ENCODE measurements at regions not wholly inside any gene's neighbourhood (a gene's known extent, or its start where the extent isn't known, plus 50 kb on each side); places are given as distances from the start of the nearest gene placed in this dataset.

GRCh38 chr5:178786859-178787499, 56.5 kb upstream of the ZNF354A start:
- Histone ChIP-seq H3K4me1 (replicated peaks in 1 of 2) (no peaks in the 10 kb centered on the region), H3K4me3 (no peak overlapping the region), H3K27ac (no peak overlapping the region)
- in situ Hi-C loops (cut with MboI; ENCODE audit: low pct_unique_long_range_greater_than_20kb in 2 of 9, low sequenced_read_pairs in 9 of 9, unreplicated experiment in 9 of 9), result no loop called here
- 7 to 90% (median 83%) methylated on average over 1 to 9 of the region's 9 CpGs; no CpG with 5 or more reads in 1 of the 10 experiments for WGBS, 10 experiments
- peak in 3 of 8 experiments; percentile 36 to 71 (median 64) for ATAC-seq (replicated peaks in 6 of 8)

- in situ Hi-C loops (cut with MboI; ENCODE audit: low pct_unique_long_range_greater_than_20kb in 2 of 9, low sequenced_read_pairs in 9 of 9, unreplicated experiment in 9 of 9), result no loop called here
- ATAC-seq (replicated peaks in 6 of 8), result no peak
- no peaks in the 10 kb centered on the region for H3K4me1 ChIP-seq (replicated peaks in 1 of 2)
- no peak overlapping the region for H3K4me3 ChIP-seq
- 0 to 90% (median 33%) methylated on average over 1 to 9 of the region's 13 CpGs; no CpG with 5 or more reads in 4 of the 10 experiments for WGBS, 10 experiments
- no peak overlapping the region for H3K27ac ChIP-seq
Observed at GRCh38 chr5:178786417-178786816, 56.0 kb upstream of the ZNF354A start.

- Histone ChIP-seq H3K4me3 (no peak overlapping the region), H3K27ac (no peak overlapping the region), H3K4me1 (replicated peaks in 1 of 2) (no peaks in the 10 kb centered on the region)
- in situ Hi-C loops (cut with MboI; ENCODE audit: low pct_unique_long_range_greater_than_20kb in 2 of 9, low sequenced_read_pairs in 9 of 9, unreplicated experiment in 9 of 9), result no loop called here
- 0 to 87% (median 46%) methylated on average over 1 to 6 of the region's 6 CpGs; no CpG with 5 or more reads in 6 of the 10 experiments for WGBS, 10 experiments
- ATAC-seq (replicated peaks in 6 of 8), result no peak
Observed at GRCh38 chr5:178785999-178786398, 55.5 kb upstream of the ZNF354A start.

GRCh38 chr5:178784391-178784790, 53.9 kb upstream of the ZNF354A start:
- WGBS, 10 experiments, result 33 to 100% (median 86%) methylated on average over 1 to 2 of the region's 2 CpGs; no CpG with 5 or more reads in 3 of the 10 experiments
- H3K4me3 ChIP-seq, result no peak overlapping the region
- in situ Hi-C loops (cut with MboI; ENCODE audit: low pct_unique_long_range_greater_than_20kb in 2 of 9, low sequenced_read_pairs in 9 of 9, unreplicated experiment in 9 of 9), result no loop called here
- no peak for ATAC-seq (replicated peaks in 6 of 8)
- H3K27ac ChIP-seq, result no peak overlapping the region
- no peaks in the 10 kb centered on the region for H3K4me1 ChIP-seq (replicated peaks in 1 of 2)

- in situ Hi-C loops (cut with MboI; ENCODE audit: low pct_unique_long_range_greater_than_20kb in 2 of 9, low sequenced_read_pairs in 9 of 9, unreplicated experiment in 9 of 9), result no loop called here
- 17 to 82% (median 73%) methylated on average over 1 to 11 of the region's 14 CpGs; no CpG with 5 or more reads in 6 of the 10 experiments for WGBS, 10 experiments
- no peak overlapping the region for H3K4me3 ChIP-seq
- no peak for ATAC-seq (replicated peaks in 6 of 8)
- no peak overlapping the region for H3K27ac ChIP-seq
- H3K4me1 ChIP-seq (replicated peaks in 1 of 2), result no peaks in the 10 kb centered on the region
Observed at GRCh38 chr5:178781936-178782335, 51.5 kb upstream of the ZNF354A start.

GRCh38 chr5:178780581-178781498, 50.4 kb upstream of the ZNF354A start:
- in situ Hi-C loops (cut with MboI; ENCODE audit: low pct_unique_long_range_greater_than_20kb in 2 of 9, low sequenced_read_pairs in 9 of 9, unreplicated experiment in 9 of 9), result no loop called here
- Histone ChIP-seq H3K4me1 (replicated peaks in 1 of 2) (no peaks in the 10 kb centered on the region), H3K27ac (no peak overlapping the region), H3K4me3 (no peak overlapping the region)
- ATAC-seq (replicated peaks in 6 of 8), result no peak
- WGBS, 10 experiments, result 33 to 80% (median 70%) methylated on average over 1 to 10 of the region's 27 CpGs; no CpG with 5 or more reads in 2 of the 10 experiments
